ENCODE measurements at regions not wholly inside any gene's neighbourhood (a gene's known extent, or its start where the extent isn't known, plus 50 kb on each side); places are given as distances from the start of the nearest gene placed in this dataset.

DNA sequence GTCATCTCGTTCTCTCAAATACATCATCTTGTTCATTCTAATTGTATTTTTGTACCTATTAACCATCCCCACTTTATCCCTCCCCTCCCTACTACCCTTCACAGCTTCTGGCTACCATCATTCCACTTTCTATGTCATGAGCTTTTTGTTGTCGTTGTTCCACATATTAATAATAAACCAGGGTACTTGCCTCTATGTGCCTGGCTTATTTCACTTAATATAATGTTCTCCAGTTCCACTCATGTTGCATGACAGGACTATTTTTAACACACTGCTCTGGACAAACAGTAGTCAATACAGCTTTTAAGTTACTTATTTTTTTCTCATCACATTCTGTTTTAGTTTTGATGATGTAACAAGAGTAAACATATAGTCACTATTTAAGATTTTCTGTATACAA lies 872.3 kb downstream of the SLITRK1 start:
- no peak for TF ChIP-seq POLR2A (IDR thresholded peaks at IDR 0.05; ENCODE audit: low read depth, low read length)
- no peak for TF ChIP-seq EZH2 (IDR thresholded peaks at IDR 0.05; ENCODE audit: borderline replicate concordance, low read depth, low read length, severe bottlenecking)
- no peak for TF ChIP-seq CTCF (IDR thresholded peaks at IDR 0.05; ENCODE audit: extremely low read depth in 1 of 2, insufficient read depth in 1 of 2, low read depth in 1 of 2, low read length in 2 of 2)
- no peak for TF ChIP-seq JUN (IDR thresholded peaks at IDR 0.05; ENCODE audit: borderline replicate concordance, insufficient read depth, insufficient read length, low read depth)
- no peak for TF ChIP-seq FOS (IDR thresholded peaks at IDR 0.05; ENCODE audit: borderline replicate concordance, insufficient read depth, low read length)
- TF ChIP-seq POLR2AphosphoS5 (IDR thresholded peaks at IDR 0.05; ENCODE audit: insufficient read depth, low read depth, low read length): no peak
- TF ChIP-seq MAX (IDR thresholded peaks at IDR 0.05; ENCODE audit: insufficient read depth, insufficient read length): no peak

Data from endothelial cell of umbilical vein (primary cell).